GM23248 (cell line): ENCODE measurements at regions not wholly inside any gene's neighbourhood (a gene's known extent, or its start where the extent isn't known, plus 50 kb on each side); places are given as distances from the start of the nearest gene placed in this dataset.

Experiments
- EZH2 ChIP-seq: fragments of 200-600 bp; sonication (generic); IDR thresholded peaks from 2 replicates; pipeline ENCODE4 v1.6.1; 2018; ENCODE audit warnings: antibody characterized with exemption, mild to moderate bottlenecking; ENCODE audit not compliant: insufficient read depth, poor library complexity, severe bottlenecking
- EZH2phosphoT487 ChIP-seq: fragments of 200-600 bp; sonication (generic); IDR thresholded peaks from 2 replicates; pipeline ENCODE4 v1.6.1; 2018; ENCODE audit warnings: antibody characterized with exemption, moderate library complexity, mild to moderate bottlenecking, low read depth; ENCODE audit not compliant: insufficient read depth

GRCh38 chrY:8677336-8677935 is 659.8 kb upstream of the TSPY4 start:
- TF ChIP-seq EZH2phosphoT487, result no peak
- TF ChIP-seq EZH2, result no peak
